VCaP (cell line): ENCODE measurements at regions not wholly inside any gene's neighbourhood (a gene's known extent, or its start where the extent isn't known, plus 50 kb on each side); places are given as distances from the start of the nearest gene placed in this dataset.
"Not testable (repeated sequence)": the region's sequence is repeated elsewhere in the genome, so short reads cannot be mapped to it uniquely, and the experiment has no call there.

Source experiments
- H3K27ac ChIP-seq: fragments of 450-650 bp; 2 replicates; pipeline ENCODE4 v1.5.1; 2017
- CTCF ChIP-seq: fragments of 450-650 bp; conservative IDR thresholded peaks from 2 replicates; pipeline ENCODE4 v1.5.1; 2017; ENCODE audit warnings: mild to moderate bottlenecking, moderate library complexity

GRCh38 chr2:13353083-13353482, 636.3 kb downstream of the TRIB2 start:
- no peak overlapping the region for H3K27ac ChIP-seq
- no peak for TF ChIP-seq CTCF

- TF ChIP-seq CTCF: no peak
These were observed 637.3 kb downstream of the TRIB2 start for GRCh38 chr2:13354031-13354430.

GRCh38 chr2:13381928-13382327, 665.2 kb downstream of the TRIB2 start:
- H3K27ac ChIP-seq: peak overlapping the region; percentile 49

More at GRCh38 chr2:13354031-13354430, 637.3 kb downstream of the TRIB2 start:
- H3K27ac ChIP-seq: no peak overlapping the region

- H3K27ac ChIP-seq: not testable (repeated sequence)
These were observed 672.4 kb downstream of the TRIB2 start for GRCh38 chr2:13389172-13389571.

GRCh38 chr2:13390676-13391075, 673.9 kb downstream of the TRIB2 start:
- H3K27ac ChIP-seq: no peak overlapping the region
- no peak for TF ChIP-seq CTCF

GRCh38 chr2:13401312-13401711, 684.6 kb downstream of the TRIB2 start:
- no peak for TF ChIP-seq CTCF
- H3K27ac ChIP-seq: no peak overlapping the region

- 0 out of 2 replicates have a peak, but pooled peaks have one; percentile 19 for TF ChIP-seq CTCF
- peak overlapping the region; percentile 63 for H3K27ac ChIP-seq
These were observed 697.3 kb downstream of the TRIB2 start for GRCh38 chr2:13413989-13414388.

GRCh38 chr2:13414897-13415296, 698.2 kb downstream of the TRIB2 start:
- TF ChIP-seq CTCF: peak; percentile 55
- peak overlapping the region; percentile 63 for H3K27ac ChIP-seq

GRCh38 chr2:13433954-13434353, 717.2 kb downstream of the TRIB2 start:
- no peak for TF ChIP-seq CTCF
- no peak overlapping the region for H3K27ac ChIP-seq
